Middle frontal gyrus (tissue), 1 donor: ENCODE measurements at regions not wholly inside any gene's neighbourhood (a gene's known extent, or its start where the extent isn't known, plus 50 kb on each side); places are given as distances from the start of the nearest gene placed in this dataset.
"Not testable (repeated sequence)": the region's sequence is repeated elsewhere in the genome, so short reads cannot be mapped to it uniquely, and the experiment has no call there.

ENCODE experiments used
- DNase-seq: peaks from one replicate; pipeline ENCODE4 v3.0.0-alpha.2; 2015; ENCODE audit warnings: low spot score; ENCODE audit errors: extremely low spot score

DNA sequence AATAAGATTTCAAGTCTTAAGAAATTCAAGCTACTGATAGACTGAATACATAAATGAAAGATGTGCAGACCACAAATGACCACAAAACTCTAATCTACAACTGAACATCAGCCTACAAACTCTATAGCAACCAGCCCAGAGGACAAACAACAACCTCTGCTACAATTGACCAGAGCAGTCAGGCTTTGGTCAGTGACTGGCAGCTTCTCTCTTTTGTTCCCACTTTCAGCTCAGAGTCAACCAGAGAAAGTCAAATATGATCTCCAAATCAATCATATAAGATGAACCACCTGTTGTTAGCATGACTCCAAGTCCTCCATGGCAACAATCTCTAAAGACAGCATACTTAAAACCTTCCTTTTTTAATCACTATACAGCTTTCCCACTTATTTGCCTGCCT is 996.2 kb downstream of the SUCLG1 start:
- DNase-seq, result no peak

DNA sequence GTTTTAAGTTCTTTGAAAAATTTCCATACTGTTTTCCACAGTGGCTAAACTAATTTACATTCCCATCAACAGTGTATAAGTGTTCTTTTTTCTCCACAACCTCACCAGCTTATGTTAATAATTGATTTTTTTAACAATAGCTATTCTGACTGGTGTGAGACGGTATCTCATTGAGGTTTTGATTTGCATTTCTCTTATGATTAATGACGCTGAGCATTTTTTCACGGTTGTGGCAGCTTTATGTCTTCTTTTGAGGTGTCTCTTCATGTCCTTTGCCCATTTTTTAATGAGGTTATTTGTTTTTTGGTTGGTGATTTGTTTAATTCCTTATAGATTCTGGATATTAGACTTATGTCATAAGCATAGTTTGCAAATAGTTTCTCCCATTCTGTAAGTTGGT is 997.9 kb downstream of the SUCLG1 start:
- DNase-seq, result no peak

DNA sequence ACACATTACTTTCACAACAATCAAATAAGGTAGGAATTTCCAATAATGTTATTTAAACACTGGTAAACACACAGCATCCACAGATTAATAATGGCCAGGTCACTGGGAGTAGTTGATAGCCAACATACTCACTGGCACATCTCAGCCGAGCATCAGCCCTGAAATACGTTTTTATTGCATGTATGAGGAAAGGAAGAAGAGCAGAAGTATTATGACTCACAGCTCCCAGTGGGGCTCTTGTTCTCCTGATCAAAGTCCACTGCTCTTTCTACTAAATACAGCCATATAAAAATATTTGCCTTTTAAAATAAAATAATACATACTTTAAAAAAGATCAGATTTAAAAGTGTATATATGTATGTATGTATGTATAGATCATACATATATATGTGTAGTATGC is 999.6 kb downstream of the SUCLG1 start:
- DNase-seq, result no peak

DNA sequence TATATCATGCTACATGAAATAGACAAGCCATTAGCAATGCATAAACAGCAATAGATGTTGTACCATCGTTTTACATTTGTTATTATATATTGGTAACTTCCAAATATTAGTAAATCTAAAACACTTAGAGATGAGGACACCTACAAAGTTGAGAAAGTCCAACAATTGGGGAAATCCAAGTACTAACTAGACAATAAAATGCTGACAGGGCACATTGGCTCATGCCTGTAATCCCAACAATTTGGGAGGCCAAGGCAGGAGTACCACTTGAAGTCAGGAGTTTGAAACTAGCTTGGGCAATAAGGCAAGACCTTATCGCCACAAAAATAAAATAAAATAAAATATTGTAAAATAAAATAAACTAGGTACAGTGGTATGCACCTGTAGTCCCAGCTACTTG is 1023.1 kb downstream of the SUCLG1 start:
- DNase-seq, result no peak

DNA sequence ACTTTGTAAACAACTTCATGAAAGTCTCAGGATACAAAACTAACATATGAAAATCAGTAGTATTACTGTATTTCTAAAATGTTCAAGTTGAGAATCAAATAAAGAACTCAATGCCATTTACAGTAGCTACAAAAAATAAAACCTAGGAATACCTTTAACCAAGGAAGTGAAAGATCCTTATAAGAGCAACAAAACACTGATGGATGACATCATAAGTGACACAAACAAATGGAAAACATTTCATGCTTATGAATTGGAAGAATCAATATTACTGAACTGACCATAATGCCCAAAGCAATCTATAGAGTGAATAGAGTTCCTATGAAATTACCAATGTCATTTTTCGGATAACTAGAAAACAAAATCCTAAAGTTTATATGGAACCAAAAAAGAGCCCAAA is 1038.1 kb downstream of the SUCLG1 start:
- no peak for DNase-seq

DNA sequence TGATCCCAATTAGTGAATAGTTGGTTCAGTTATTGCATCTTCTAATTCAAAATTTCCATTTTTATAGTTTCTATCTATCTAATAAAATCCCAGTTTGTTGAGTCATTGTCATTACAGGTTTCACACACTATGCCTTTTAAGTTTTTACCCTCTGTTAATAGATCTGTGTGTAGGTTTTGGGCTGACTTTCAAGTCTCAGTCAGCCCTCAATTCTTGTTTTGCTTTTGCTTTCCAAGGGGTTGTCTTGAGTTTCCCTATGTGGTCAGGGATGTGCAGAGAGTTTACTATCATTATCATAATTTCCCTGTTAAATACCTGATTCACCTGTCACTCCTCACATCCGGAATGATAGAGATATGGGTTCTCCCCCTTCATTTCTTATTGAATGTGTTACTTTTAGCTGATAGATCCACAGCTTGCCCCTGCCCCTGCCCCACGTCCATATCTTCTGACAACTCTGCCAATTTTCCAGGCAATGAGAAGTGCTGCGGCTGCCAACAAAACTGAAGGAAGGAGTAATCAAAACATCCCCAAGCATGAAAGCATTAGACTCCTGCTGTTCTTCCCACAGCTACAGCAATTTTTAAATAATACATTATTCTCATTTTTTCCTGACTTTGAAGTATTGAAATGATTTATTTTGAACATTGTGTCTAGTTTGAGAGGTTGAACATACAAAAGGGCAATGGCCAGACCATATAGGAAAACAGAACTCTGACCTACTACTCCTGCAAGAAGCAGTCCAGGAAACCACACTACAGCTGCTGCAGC is 1064.8 kb downstream of the SUCLG1 start:
- DNase-seq, result no peak

DNA sequence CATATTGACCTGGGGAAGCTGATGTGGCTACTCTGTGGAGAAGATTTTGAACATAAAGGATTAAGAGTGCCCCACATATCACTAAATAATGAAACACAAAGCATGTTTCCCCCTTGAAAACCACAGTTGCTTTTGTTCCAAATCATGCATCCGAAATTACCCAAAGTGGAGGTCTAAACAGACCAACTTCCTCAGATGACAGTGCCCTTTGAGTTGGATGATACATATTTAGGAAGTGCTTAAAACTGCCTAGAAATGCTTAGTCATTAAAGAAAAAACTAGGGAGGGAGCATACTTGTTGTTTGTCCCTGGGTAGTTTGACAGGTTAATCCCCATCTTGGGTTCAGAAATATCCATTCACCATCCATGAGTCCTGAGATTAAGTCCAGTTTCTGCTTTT is 1070.3 kb downstream of the SUCLG1 start:
- DNase-seq, result no peak

DNA sequence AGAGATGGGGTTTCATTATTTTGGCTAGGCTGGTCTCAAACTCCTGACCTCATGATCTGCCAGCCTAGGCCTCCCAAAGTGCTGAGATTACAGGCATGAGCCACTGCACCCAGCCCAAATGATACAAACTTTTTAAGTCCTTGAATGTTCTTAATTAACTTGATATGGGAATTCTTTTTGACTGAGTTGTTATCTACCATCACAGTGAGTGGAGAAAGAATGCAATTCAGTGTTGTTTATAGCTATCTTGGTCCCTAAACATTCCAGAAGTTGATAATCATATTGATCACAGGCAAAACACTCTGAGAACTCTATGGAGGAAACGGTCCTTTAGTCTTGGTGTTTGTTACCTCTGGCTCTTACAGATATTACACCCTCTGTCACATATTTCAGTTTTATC is 1072.5 kb downstream of the SUCLG1 start:
- DNase-seq, result no peak

DNA sequence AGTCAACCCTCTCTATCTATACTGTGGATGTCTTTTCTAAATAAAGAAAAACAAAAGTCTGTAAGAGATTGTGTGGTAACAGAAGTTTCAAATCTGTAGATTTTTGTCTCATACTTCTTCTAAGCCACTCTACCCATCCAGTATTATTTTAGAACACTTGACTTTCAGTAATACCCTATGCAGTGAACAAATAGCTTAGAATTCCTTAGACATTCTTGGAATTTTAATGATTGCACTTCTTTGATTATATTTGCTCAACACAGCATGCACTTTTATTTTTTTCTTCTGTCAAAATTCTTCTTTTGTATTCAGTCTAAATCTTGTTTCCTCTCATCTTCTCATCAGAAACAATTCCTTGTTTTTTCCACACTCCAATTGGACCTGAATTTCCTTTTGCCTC is 1080.2 kb downstream of the SUCLG1 start:
- no peak for DNase-seq

DNA sequence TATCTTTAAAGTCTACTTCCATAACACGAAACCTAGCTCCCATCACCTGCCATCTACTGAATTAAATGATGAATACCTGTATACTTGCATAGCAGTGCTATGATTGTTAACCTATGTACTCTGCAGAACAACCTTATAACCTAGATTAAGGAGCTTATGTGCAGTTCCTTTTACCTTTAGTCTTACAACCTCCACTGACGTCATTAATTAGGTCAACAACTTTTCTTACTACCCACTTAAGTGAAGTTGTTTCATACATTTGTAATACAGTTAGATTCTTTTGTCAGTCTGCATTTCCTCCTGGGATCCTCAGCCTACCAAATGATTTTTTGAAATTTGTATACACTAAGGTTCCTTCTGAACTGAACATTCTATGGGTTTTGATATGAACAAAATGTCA is 1082.3 kb downstream of the SUCLG1 start:
- DNase-seq, result no peak

DNA sequence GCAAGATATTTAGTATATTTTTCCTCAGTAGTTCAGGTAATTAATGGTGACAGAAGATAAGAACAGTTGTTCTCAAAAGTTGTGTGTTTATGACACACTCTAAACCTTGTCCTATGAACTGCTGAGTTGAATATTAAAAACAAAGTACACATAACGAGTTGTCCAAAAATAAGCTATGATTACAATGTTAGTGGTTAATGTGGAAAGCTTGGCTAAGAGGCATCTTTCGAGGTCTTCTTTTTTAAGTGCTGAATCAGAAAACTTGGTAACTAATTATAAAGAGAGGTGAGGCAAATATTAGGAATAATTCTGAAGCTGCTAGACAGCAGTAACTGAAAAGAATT is 1088.7 kb downstream of the SUCLG1 start:
- no peak for DNase-seq

DNA sequence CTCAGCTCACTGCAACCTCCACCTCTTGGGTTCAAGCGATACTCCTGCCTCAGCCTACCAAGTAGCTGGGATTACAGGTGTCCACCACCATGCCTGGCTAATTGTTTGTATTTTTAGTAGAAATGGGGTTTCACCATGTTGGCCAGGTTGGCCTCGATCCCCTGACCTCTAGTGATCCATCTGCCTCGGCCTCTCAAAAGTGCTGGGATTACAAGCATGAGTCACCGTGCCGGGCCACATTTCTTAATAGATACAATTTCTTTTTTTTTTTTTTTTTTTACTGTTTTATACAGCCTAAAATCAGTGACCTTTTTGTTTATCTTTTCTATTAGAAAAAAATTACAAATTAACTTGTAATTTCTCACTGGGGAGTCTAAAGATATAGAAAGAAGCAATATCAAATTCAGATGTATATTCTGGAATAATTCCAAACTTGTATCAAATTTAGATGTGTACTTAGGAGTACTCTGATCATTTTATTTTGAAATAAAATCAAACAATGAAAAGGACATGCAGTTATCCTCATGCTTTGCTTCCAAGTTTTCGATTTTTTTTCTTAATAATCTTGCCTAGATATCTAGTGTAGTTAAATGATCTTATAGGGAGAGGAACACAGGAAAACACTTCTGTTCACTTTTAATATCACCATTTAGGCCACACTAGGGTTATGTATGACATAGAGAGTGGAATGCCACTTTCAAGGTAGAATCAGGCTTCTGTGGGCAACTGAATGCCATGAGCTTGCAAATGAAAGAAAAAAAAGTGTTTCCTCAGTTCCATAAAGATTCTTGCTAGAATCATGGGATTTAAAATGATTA is 1089.3 kb downstream of the SUCLG1 start:
- no peak for DNase-seq

DNA sequence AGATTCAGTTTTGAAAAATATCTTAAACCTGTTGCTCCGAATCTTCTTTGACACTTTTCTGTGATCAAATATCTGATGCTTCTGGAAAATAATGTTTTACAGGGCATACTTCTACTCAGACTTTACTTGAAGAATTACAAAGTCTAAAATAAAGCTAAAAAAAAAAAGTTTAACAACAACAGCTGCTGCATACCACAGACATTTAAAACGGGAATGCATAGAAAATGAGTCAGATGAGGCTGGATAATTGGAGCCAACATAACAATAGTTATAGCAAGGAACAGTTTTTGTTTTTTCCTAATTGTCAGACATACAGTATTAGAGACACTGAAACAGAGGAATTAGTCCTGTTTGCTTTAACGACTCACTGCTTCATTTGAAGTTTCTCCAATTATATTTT is 1090.2 kb downstream of the SUCLG1 start:
- DNase-seq, result no peak

DNA sequence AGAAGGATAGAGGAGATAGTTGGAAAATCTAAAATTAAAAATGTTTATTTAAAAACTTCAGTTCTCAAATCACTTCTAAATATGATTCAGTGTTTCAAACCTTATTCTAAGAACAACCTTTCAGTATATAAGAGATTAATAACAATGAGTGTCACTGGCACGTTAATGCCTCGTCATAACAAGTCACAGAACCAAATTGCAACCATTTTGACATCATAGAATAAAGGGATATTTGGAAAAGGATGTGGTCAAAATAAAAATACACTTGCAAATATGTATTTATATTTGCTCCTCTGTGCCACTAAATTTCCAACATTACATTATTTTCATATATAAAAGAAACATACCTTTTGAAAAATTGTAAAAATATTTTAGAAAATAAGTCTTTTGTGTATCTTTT is 1090.6 kb downstream of the SUCLG1 start:
- DNase-seq, result no peak

DNA sequence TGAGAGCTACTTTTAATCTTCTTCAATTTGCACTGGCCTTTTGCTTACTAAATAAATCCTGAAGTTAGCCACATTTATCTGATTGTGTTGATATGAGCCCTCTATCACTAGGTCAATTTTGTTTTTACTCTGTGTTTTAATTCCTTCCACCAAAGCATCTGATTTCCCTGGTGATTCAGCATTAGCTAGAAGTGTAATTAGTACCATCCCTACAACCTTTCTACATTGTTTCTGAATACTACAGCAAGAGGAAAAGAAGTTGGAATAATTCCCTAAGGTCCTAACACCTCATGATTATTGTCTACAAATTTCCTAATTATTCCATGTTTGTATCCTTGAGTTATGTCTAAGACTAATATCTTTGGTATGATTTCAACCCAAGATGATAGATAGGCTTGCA is 1093.6 kb downstream of the SUCLG1 start:
- DNase-seq, result no peak

DNA sequence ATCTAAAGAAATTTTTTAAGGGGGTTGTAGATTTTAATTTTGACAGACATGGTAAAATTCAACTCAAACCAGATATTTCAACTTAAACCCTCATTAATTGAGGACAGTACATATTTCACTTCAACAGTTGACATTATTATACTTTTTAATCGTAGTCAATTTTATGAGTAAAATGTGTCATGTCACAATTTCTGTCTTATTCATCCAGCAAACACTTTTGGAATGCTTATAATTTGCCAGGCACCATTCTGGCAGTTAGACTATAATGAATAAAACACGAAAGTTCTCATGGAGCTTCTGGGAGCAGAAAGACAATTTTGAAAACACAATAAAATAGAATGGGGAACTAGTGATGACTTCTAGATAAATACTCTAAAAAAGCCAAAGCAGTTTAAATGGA is 1094.8 kb downstream of the SUCLG1 start:
- no peak for DNase-seq

DNA sequence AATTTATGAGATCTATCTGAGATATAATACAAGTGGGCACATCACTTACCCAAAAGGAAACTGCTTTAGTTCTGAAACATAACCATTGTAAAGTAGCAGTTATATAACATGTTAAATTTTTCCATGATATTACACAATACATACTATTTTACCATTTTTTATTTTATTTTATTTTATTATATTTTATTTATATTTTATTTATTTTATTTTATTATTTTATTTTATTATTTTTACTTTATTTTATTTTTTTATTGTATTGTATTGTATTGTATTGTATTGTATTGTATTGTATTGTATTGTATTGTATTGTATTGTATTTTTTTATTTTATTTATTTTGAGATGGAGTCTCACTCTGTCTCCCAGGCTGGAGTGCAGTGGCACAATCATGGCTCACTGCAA is 1095.9 kb downstream of the SUCLG1 start:
- not testable (repeated sequence) for DNase-seq

DNA sequence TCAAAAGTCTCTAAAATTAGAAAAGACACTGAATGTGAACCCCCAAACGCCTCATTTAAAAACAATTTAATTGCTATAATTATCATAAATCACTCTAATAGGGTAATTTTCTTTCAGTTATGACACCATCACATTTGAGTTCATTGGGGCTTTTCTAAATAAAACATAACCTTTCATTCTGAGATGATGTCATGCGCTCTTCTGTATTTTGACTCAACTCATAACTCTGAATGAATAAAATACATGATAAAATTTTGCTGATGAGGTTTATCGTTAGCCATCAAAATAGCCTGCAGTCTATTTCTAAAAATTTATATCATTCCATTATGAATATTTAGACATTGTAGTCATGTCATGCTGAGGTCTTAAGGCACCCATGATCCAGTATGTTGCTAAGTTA is 1099.7 kb downstream of the SUCLG1 start:
- no peak for DNase-seq

DNA sequence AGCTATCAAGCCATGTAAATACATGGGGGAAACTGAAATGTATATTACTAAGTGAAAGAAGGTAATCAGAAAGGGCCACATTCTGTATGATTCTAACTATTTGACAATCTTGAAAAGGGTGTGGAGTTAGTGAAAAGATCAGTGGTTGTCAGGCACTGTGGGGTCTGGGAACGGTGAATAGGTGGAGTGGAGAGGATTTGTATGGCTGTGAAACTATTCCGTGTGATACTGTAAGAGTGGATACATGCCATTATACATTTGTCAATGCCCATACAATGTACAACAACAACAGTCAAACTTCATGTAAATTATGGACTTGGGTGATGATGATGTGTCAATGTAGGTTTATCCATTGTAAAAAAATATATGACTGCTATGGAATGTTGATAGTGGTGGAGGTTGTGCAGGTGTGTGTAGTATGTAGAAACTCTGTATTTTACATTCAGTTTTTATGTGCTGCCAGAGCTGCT is 1116.2 kb downstream of the SUCLG1 start:
- DNase-seq, result no peak

DNA sequence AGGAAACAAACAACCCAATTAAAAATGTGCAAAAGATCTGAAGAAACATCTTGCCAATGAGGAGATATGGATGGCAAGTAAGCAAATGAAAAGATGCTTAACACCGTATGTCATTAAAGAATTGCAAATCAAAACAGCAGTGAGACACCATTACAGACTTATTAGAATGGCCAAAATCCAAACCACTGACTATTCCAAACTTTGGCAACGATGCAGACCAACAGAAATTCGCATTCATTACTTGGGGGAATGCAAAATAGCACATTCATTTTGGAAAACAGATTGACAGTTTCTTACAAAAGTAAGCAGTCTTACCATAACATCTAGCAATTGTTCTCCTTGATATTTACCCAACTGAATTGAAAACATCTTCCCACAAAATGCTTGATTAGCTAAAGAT is 1118.7 kb downstream of the SUCLG1 start:
- no peak for DNase-seq

DNA sequence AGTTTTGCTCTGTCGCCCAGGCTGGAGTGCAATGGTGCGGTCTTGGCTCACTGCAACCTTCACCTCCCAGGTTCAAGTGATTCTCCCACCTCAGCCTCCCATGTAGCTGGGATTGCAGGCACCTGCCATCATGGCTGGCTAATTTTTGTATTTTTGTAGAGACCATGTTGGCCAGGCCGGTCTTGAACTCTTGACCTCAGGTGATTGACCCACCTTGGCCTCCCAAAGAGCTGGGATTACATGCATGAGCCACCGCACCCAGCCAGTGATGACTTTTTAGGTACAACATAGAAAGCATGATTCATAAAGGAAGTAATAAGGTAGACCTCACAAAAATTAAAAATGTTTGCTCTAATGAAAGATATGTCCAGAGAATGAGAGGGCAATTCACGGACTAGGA is 1119.1 kb downstream of the SUCLG1 start:
- not testable (repeated sequence) for DNase-seq

DNA sequence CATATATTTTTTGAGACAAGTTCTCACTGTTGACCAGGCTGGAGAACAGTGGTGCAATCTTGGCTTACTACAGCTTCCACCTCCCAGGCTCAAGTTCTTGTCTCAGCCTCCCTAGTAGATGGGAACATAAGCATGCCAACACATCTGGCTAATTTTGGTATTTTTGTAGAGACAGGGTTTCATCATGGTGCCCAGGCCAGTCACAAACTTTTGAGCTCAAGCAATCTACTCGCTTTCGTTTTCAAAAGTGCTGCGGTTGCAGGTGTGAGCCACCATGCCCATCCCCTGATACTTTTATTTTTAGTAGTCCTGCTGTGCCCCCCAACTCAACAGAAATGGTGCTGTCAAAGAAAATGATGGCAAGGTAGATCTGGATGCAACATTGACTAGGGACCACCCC is 1127.3 kb downstream of the SUCLG1 start:
- DNase-seq, result no peak

DNA sequence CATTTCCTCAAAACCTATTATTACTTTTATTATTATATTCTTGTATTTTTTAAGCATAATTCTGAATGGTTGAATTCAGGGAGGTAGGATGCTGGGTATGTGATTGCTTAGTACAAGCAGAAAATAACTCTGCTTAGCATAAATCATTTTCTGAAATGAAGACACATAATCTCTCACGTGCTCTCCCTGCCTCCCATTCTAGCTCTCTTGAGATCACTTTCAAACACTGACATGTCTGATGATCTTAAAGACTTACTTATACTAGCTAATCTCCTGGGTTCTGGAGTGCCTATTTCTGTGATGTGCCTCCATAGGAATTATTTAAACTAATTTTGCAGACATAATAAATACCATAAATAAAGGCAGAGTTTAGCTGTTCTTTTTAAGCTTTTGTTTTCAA is 1136.0 kb downstream of the SUCLG1 start:
- no peak for DNase-seq
